ENCODE measurements at regions not wholly inside any gene's neighbourhood (a gene's known extent, or its start where the extent isn't known, plus 50 kb on each side); places are given as distances from the start of the nearest gene placed in this dataset.

GRCh38 chr18:78145096-78145495 is 834.5 kb upstream of the SALL3 start:
- no peaks in the 10 kb centered on the region for H3K4me1 ChIP-seq
- H3K9me3 ChIP-seq: peaks cover 0 to 10% of the 10 kb centered on the region in 2 donors
- no peak overlapping the region for H3K4me3 ChIP-seq
- no peak for DNase-seq (ENCODE audit: low spot score in 2 of 2)
- TF ChIP-seq CTCF (IDR thresholded peaks at IDR 0.05) (no peak), POLR2AphosphoS5 (IDR thresholded peaks at IDR 0.05) (no peak), POLR2A (IDR thresholded peaks at IDR 0.05) (no peak)
- no peaks in the 10 kb centered on the region for H3K36me3 ChIP-seq
- no peak overlapping the region for H3K27ac ChIP-seq
- intact Hi-C loops (cut with DNase I; ENCODE audit: low total_unique reads): no loop called here
- H3K27me3 ChIP-seq: peaks cover 0 to 4% of the 10 kb centered on the region in 2 donors

- H3K4me3 ChIP-seq: no peak overlapping the region
- TF ChIP-seq CTCF (IDR thresholded peaks at IDR 0.05) (no peak), POLR2A (IDR thresholded peaks at IDR 0.05) (no peak), POLR2AphosphoS5 (IDR thresholded peaks at IDR 0.05) (no peak)
- H3K27ac ChIP-seq: no peak overlapping the region
- intact Hi-C loops (cut with DNase I; ENCODE audit: low total_unique reads): no loop called here
- no peak for DNase-seq (ENCODE audit: low spot score in 2 of 2)
- H3K36me3 ChIP-seq: no peaks in the 10 kb centered on the region
- peaks cover 0 to 10% of the 10 kb centered on the region in 2 donors for H3K9me3 ChIP-seq
- H3K4me1 ChIP-seq: no peaks in the 10 kb centered on the region
- H3K27me3 ChIP-seq: peaks cover 0 to 4% of the 10 kb centered on the region in 2 donors
These were observed 833.2 kb upstream of the SALL3 start for GRCh38 chr18:78146136-78147085.

- no peaks in the 10 kb centered on the region for H3K27me3 ChIP-seq
- H3K27ac ChIP-seq: no peak overlapping the region
- H3K4me1 ChIP-seq: no peaks in the 10 kb centered on the region
- no peak overlapping the region for H3K4me3 ChIP-seq
- DNase-seq (ENCODE audit: low spot score in 2 of 2): no peak
- TF ChIP-seq POLR2A (IDR thresholded peaks at IDR 0.05) (no peak), POLR2AphosphoS5 (IDR thresholded peaks at IDR 0.05) (no peak), CTCF (IDR thresholded peaks at IDR 0.05) (no peak)
- no peaks in the 10 kb centered on the region for H3K36me3 ChIP-seq
- H3K9me3 ChIP-seq: peaks cover 0 to 10% of the 10 kb centered on the region in 2 donors
- intact Hi-C loops (cut with DNase I; ENCODE audit: low total_unique reads): no loop called here
These were observed 829.0 kb upstream of the SALL3 start for GRCh38 chr18:78150590-78150989.

- TF ChIP-seq POLR2AphosphoS5 (IDR thresholded peaks at IDR 0.05) (no peak), CTCF (IDR thresholded peaks at IDR 0.05) (no peak), POLR2A (IDR thresholded peaks at IDR 0.05) (no peak)
- intact Hi-C loops (cut with DNase I; ENCODE audit: low total_unique reads): no loop called here
These were observed 828.4 kb upstream of the SALL3 start for GRCh38 chr18:78151234-78151633.

More at GRCh38 chr18:78151234-78151633, 828.4 kb upstream of the SALL3 start:
- Histone ChIP-seq H3K4me3 (no peak overlapping the region), H3K27me3 (no peaks in the 10 kb centered on the region), H3K36me3 (no peaks in the 10 kb centered on the region), H3K27ac (no peak overlapping the region), H3K4me1 (no peaks in the 10 kb centered on the region), H3K9me3 (peaks cover 0 to 10% of the 10 kb centered on the region in 2 donors)
- DNase-seq (ENCODE audit: low spot score in 2 of 2): no peak
